GM21529 (cell line): ENCODE measurements at regions not wholly inside any gene's neighbourhood (a gene's known extent, or its start where the extent isn't known, plus 50 kb on each side); places are given as distances from the start of the nearest gene placed in this dataset.
"Not testable (repeated sequence)": the region's sequence is repeated elsewhere in the genome, so short reads cannot be mapped to it uniquely, and the experiment has no call there.

Source experiments
- ATAC-seq: cut with Tn5 transposase; IDR thresholded peaks from one replicate; pipeline ENCODE4 v1.9.1; 2021; ENCODE audit not compliant: unreplicated experiment

DNA sequence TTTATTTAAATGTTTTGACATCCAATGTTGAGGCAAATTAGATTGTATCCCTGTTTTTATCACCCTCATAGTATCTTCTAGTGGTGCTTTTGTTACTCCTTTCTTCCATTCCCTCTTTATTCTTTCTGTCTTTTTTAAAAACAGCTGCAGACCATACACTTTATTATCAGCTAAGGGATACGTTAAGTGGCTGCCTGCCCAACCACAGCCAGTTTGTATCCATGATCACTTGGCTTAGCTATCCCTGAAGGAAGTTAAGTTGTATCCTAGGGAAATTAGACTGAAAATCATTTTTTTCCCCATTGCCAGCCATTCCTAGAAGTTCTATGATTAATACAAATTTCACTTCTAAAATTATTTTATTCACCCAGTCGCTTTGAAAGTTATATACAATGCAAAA lies 1032.7 kb downstream of the NR2F1-AS1 start:
- ATAC-seq, result no peak

DNA sequence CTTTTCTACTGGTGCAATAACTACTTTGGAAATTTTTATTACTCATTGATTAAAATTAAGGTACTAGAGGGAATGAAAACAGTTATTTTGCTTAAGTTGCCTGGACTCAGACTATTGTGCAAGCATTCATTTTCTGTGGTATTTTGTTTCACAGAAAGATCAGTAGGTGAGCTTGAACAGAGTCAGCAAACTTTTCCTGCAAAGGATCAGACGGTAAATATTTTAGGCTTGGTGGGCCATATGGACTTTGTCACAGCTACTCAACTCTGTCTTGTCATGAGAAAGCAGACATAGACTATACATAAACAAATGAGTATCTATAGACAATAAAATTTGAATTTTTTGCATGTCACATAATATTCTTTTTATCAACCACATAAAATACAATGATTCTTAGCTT lies 1036.4 kb downstream of the NR2F1-AS1 start:
- no peak for ATAC-seq

DNA sequence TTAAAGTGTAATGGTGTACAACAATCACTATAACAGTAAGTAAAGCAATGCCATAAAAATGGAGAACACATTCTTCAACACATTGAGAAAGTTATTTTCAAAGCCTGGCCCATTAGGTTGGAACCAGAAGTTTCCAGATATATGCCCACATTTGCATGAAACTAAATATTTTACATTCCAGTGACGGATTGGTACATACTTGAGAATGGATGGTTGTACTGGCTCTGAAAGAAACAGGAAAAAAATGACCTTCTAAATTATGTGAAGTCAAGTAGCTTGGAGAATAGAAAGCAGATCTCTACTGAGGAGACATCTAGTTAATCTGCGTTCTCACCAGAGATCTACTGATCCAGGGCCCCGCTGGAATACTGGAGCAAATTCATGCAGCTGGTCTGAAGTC lies 1037.0 kb downstream of the NR2F1-AS1 start:
- no peak for ATAC-seq

DNA sequence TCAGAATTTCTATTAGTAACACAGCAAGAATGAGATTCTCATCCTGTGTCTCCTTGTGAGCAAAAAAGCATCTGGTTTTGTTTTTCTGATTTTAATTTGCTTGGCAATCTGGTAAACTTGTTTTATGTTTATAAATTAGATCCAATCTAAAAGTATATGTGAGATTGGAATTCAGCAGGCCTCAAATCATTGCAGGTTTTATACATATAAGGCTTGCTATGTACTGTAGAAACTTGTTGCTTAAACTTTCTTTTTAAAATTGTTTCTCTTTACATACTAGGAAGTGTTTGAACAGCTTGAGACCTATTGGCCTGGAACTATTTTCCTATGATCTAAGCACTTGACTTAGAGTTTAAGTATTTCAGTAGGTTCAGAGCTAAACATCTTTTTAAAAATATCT lies 1037.8 kb downstream of the NR2F1-AS1 start:
- no peak for ATAC-seq

DNA sequence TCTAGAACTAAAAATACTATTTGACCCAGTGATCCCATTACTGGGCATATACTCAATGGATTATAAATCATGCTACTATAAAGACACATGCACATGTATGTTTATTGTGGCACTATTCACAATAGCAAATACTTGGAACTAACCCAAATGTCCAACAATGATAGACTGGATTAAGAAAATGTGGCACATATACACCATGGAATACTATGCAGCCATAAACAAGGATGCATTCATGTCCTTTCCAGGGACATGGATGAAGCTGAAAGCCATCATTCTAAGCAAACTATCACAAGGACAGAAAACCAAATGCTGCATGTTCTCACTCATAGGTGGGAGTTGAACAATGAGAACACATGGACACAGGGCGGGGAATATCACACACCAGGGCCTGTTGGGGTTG lies 1039.0 kb downstream of the NR2F1-AS1 start:
- not testable (repeated sequence) for ATAC-seq

DNA sequence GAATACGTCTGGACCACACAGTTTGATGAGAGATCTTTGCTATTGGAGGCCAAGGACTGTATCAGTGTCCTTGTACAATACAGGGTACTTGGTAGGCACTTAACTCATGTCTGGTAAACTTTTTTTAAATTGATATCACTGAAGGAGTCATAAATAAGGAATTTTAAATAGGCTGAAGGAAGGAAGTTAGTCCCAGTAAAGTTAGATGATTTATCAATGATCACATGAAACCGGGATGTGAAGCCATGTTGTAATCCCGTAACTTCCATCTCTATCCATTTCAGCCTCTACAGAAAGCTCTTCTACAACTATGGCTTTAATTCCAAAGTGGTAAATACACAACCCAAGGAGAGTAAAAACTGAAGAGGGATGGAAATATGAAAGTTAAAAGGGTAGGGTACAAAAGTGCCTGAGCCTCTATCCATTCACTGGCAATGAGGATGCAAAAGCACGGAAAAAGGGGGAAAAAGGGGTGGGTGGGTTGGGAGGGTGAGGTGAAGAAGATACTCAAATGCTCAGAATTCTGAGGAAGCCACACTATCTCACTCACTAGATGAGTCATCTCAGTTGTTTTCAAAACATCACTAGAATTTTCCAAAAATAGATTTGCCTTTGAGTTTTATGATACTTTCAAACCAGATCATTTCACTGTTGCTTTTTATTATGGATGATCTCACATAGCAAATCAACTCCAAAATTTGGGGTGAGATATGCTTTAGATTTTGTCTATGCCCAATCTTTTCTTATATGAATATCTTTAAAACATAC lies 1053.5 kb downstream of the NR2F1-AS1 start:
- ATAC-seq, result no peak

DNA sequence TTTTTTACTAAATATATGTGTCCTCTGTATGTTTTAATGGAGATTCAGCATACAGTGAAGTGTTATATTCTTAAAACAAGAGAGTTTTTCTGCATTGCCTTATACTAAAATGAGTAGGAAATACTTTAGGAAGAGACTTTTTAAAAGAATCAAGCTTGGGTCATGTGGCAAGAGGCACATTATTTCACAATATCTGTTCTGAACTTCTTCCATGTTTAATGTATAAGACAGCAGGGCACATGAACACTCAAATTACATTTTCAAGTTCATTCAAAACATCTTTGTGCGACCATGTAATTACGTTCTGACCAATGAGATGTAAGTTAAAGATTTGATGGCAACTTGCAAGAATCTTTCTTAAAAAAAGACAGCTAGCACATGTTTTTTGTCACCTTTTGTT lies 1055.9 kb downstream of the NR2F1-AS1 start:
- no peak for ATAC-seq

DNA sequence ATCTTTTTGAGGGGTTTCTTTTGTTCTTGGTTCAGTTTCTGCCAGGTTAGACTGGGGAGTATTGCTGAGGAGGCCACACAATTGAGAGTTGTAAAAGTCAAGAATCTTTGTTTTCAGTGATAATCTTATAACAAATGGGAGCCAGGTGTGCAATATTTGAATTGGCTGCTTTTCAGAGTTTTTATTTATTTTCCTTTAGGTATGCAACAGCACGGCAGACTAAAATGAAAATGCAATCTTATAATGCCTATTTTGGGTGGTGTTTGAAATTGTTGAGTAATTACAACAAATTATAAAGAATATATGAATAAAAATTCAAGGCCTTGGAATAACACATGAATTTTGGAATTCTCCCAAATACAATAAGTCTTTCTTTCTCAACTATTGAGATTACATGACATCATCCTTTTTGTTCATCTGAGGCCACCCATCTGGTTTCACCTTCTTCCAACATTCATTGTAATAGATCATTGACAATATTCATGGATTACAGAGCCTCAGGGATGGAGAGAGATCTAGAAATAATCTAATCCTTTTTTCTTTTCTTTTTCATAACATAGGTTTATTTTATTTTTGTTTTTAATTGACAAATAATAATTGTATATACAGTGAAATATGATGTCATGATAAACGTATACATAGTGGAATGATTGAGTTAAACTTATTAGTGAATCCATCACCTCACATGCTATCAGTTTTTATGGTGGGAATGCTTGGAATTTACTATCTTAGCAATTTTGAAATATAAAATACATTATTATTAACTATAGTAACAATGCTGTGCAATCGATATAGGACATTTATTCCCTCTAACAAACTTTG lies 1061.0 kb downstream of the NR2F1-AS1 start:
- ATAC-seq, result no peak

DNA sequence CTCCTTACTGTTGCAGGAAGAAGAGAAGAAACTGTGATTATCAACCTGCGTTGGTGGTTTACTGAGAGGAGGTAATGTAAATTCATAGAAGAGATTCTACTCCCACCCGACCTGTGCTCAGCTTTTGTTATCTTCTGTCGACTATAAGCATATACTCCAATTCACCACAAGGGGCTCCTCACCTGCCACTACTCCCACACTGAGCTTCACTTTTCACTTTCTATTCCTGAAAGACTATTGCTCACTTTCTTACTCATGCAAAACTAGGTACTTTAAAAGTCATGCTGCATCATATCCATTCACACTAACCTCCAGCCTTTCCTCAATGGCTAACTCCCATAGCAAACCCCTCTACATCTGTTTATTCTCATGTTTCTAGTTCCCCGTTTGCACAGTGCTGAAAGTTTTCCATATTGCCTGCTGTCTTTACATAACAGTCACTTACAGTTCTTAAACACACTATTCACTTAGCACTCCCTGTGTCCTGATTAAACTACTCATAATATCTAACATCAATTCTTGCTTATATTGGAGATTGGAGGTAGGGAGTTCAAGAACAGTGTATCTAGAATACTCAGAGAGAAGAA lies 1062.6 kb downstream of the NR2F1-AS1 start:
- peak; percentile 99 for ATAC-seq

DNA sequence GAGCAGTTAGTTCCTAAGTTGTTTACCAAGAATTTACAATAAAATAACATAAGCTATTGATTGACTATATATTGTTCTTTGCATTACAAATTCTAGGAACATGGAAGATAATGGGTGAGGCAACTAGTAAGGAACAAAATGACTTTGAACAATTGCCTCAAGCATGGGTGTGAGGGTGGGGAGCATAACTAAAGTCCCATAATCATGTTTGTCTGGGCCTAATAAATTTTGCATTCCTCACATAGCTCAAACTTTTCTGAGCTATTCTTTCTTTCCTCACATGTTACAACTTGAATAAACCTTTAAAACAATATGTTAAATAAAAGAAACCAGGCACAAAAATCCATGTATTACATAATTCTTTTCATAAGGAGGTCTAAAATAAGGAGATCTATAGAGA lies 1066.1 kb downstream of the NR2F1-AS1 start:
- no peak for ATAC-seq

DNA sequence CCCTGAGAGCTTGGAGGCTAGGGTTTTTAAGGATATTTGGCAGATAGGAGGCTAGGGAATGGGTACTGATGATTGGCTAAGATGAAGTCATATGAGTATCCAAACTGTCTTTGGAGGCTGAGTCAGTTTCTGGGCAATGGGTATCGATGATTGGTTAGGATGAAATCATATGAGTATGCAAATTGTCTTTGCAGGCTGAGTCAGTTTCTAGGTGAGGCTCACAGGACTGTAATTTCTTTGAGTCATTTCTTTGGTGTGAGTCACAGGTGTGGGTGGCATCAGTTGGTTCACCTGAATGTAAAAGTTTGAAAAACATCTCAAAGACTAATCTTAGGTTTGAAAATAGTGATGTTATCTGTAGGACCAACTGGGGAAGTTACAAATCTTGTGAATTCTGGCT lies 1068.0 kb downstream of the NR2F1-AS1 start:
- ATAC-seq, result no peak

DNA sequence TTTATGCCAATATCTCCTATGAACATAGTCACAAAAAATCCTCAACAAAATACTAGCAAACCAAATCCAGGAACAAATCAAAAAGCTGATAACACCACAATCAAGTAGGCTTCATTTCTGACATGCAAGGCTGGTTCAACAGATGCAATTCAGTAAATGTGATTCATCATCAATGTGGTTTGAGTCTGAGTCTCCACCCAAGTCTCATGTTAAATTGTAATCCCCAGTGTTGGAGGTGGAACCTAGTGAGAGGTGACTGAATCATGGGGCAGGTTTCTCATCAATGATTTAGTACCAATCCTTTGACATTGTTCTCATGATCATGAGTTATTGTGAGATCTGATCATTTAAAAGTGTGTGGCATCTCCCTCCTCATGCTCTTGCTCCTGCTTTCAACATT lies 1072.7 kb downstream of the NR2F1-AS1 start:
- no peak for ATAC-seq

DNA sequence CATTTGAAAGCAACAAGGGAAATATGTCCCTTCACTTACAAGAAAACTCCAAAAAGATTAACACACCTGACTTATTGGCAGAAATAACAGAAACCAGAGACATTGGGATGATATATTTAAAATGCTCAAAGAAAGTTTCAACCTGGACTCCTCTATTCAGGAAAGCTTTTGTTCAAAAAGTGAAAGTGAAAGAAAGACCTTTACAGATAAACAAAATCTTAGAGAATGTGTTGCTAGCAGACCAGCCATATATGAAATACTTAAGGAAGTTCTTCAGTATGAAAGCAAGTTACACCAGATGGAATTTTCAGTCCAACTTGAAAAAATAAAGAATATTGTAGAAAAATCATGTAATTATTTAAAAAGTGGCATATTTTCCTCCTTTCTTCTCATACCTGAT lies 1075.1 kb downstream of the NR2F1-AS1 start:
- no peak for ATAC-seq

DNA sequence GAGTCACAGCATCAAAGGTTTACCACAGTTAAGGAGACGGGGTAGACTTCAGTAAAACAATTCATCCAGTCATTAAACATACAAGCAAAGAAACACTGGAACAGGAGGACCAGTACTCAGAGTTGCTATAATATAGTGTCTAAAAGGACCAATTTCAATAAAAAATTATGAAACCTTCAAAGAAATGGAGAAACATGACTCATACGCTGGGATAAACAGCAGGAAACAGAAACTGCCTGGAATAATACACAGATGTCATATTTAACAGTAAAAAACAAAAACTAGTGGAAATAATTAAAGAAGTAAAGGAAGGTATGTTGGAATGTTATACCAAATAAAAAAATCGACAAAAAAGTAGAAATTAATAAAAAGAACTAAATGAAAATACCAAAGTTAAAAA lies 1075.9 kb downstream of the NR2F1-AS1 start:
- no peak for ATAC-seq

DNA sequence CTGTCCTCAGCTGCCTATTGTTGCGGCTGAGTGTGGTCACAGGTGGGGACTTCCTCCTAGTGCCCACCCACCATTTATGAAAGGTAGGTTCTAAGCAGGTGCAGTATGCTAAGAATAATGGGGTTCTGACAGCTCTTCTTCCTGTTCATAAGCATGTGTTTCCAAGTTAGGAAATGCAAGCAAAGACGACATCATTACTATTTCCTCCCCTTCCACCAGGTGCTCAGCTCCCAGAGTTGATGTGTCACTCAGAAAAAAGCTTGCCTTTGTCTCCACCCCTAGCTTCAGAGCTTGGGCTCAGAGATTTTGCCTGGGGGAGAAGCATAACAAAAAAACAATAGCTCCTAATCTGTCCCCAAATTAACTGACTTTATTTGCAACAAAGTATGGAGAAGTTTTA lies 1076.7 kb downstream of the NR2F1-AS1 start:
- ATAC-seq, result no peak

DNA sequence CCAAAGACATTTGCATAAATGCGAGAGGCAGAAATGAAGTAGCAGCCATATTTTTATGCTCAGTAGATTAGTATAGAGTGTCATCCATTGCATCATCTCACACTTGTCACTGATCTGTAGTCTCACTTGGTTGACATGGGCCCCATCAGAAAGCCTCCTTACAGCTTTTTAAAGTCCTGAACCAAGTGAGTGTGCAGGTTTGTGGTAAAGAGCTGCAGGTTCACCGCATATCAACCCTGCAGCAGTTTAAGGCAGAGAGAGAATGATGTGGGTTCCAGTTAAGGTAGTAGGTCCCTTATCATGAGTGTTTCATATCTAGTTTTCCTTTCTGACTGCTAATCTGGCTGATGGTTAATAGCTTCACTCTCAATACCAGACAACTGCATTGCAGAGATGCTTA lies 1080.3 kb downstream of the NR2F1-AS1 start:
- ATAC-seq, result no peak

DNA sequence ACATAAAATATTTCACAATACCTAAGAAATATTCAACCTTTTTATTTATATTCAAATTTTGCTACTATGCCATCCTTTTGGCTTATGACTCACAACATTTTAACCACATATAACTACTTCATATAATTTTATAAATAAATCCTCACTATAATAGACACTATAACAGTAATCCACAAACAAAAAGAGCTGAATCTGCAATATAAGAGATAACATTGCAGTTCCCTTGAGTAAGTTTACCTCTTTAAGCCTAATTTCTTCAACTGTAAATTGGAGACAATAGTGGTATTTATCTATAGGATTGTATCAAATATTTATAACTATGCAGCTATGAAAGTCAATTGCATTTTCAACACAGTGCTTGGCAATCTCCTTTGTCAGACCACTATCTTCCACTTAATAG lies 1084.5 kb downstream of the NR2F1-AS1 start:
- ATAC-seq, result no peak

DNA sequence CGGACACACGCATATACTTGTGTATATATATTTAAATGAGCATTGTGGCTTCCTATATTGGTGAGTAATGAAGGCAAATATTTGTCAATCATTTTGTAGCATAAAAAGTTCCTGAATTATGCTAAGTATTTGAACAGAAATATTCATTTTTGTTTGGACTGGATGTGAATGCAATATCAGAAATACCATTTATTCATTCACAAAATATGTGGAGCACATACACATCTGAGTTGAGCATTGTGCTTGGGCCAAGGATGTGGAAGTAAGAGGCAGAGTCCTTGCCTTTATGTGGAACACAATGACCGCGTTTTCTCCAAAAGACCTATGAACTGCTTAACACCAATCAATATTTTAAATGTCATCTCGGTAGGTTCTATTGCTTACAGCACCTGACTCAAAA lies 1086.5 kb downstream of the NR2F1-AS1 start:
- no peak for ATAC-seq

DNA sequence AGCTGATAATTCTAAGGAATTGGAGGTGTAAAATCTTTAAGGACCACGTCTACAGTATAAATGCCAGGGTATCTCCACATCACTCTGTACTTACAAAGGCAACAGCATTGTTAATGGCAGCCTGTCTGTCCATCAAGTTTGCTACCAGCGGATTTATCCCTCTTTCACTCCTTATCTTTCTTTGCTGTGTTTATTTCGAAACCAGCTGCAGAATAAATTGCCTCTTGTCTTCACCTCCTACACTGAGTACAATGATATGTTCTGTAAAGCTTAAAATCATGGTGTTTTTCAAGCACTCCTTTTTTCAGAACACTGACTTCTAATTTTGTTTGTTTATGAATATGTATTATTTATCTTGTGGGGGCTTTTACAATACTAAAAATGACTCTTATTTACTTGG lies 1088.1 kb downstream of the NR2F1-AS1 start:
- no peak for ATAC-seq

DNA sequence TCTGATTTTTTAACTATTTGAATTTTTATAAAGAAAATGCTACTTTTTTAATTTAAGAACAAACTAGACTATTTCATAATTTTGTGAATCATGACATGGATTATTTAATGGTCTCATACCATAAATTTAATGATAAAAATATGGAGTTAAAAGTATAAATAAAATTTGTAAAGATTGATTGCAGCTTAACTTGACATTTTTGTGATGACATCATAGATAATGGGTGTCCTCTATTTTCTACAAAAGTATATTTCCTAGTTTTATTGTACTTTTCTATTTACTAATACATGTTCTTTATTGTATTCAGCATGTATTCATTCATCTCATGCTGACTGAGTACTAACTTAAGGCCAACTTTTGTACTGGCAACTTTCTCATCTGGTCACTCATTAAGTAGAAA lies 1096.5 kb downstream of the NR2F1-AS1 start:
- ATAC-seq, result no peak

DNA sequence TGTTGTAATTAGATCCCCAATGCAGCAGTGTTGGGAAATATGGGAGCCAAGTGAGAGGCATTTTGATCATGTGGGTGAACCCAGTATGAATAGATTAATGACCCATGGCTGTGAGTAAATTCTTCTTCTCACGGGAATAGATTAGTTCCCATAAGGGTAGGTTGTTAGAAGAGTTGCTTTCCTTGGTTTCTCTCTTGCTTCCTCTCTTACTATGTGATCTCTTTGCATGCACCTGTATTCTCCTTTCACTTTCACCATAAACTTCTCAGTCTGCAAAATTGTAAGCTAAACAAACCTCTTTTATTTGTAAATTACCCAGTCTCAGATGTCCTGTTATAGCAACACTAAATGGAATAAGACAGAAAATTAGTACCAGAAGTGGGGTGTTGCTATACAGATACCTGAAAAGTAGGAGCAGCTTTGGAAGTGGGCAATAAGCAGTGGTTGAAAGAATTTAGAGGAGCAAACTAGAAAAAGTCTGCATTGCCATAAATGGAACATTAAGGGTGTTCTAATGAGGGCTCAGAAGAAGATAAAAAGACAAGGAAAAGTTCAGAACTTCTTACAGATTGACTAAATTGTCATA lies 1090.0 kb upstream of the ARRDC3 start:
- ATAC-seq, result no peak

DNA sequence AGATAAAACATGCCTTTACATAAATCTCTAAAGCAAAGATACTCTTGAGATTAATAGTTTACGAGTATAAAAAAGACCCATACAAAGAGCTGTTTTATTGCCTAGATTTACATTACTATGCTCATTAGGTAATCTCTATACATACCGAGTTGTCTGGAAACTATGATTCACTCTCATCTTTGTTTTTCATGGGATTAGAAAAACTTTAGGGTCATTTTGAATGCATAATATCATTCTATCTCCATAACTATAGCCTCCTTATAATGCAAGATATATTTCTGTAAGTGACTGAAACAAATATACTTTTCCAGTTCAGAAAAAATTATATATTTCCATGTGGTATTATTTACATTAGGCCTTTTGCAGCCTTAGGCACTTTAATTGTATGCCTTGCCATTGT lies 1088.7 kb upstream of the ARRDC3 start:
- ATAC-seq, result no peak
